ENCODE measurements at regions not wholly inside any gene's neighbourhood (a gene's known extent, or its start where the extent isn't known, plus 50 kb on each side); places are given as distances from the start of the nearest gene placed in this dataset.

DNA sequence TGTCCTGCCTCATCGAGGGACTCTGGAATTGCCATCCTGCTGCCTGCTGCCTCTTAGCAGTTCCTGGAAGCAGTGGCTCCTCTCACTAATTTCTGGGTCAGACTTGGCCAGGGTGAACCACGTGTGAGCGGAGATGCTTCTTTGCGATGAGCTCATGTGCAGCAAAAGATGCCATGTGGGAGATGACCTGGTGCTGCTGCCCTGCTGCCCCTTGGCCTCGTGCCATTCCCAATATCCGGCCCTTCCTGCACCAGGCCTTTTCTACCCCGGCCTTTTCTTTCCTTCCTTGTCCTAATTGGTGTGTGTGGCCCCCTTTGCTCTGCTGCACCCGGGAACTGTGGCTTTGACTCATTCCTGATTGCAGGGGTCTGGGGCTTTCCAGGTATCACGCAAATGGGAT, 296.9 kb upstream of the HS6ST1 start:
- DNase-seq (ENCODE audit: low spot score in 2 of 2) = no peak
- TF ChIP-seq EP300 (IDR thresholded peaks at IDR 0.05) (no peak), POLR2A (IDR thresholded peaks at IDR 0.05) (no peak)
- TF ChIP-seq, protein P1, sequence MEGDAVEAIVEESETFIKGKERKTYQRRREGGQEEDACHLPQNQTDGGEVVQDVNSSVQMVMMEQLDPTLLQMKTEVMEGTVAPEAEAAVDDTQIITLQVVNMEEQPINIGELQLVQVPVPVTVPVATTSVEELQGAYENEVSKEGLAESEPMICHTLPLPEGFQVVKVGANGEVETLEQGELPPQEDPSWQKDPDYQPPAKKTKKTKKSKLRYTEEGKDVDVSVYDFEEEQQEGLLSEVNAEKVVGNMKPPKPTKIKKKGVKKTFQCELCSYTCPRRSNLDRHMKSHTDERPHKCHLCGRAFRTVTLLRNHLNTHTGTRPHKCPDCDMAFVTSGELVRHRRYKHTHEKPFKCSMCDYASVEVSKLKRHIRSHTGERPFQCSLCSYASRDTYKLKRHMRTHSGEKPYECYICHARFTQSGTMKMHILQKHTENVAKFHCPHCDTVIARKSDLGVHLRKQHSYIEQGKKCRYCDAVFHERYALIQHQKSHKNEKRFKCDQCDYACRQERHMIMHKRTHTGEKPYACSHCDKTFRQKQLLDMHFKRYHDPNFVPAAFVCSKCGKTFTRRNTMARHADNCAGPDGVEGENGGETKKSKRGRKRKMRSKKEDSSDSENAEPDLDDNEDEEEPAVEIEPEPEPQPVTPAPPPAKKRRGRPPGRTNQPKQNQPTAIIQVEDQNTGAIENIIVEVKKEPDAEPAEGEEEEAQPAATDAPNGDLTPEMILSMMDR (IDR thresholded peaks at IDR 0.05) = no peak
- Histone ChIP-seq H3K4me3 (no peak overlapping the region), H3K9me3 (no peaks in the 10 kb centered on the region), H3K4me1 (no peaks in the 10 kb centered on the region), H3K36me3 (no peaks in the 10 kb centered on the region), H3K27ac (no peak overlapping the region), H3K27me3 (no peaks in the 10 kb centered on the region)
- WGBS, 2 donors = 71% methylated on average over 9 of the region's 9 CpGs

DNA sequence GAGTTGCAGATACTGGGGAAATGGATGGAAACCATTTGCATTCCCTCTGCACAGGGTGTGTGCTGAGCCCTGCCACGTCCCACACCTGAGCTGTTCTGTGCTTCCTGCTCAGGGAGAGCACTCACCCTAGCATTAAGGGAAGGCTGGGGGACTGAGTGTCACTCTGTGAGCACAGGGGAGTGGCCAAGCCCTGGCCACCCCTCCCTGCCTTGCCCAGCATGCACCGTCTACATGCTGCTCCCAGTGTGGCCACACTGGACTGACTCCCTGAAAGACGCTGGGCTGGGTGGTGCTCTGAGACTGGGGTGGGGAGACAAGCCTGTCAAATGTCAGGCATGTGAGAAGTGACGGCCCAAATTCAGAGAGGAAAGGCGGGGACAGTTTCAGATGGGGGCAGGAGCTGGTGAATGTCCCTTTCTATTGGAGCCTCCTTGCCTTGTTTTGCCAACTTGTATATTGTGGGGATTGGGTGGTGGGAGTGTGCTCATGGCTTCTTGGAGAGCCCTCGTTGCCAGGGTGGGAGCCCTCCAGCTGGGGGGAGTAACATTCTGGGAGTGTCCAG, 298.4 kb upstream of the HS6ST1 start:
- TF ChIP-seq EP300 (IDR thresholded peaks at IDR 0.05) (no peak), POLR2A (IDR thresholded peaks at IDR 0.05) (no peak)
- TF ChIP-seq, protein P1 (IDR thresholded peaks at IDR 0.05) = no peak
- 68 to 72% methylated on average over 6 of the region's 6 CpGs for WGBS, 2 donors
- peaks cover 0 to 3% (median 0%) of the 10 kb centered on the region in 4 donors for H3K4me1 ChIP-seq
- H3K36me3 ChIP-seq = no peaks in the 10 kb centered on the region
- H3K27ac ChIP-seq = no peak overlapping the region
- no peak for DNase-seq (ENCODE audit: low spot score in 2 of 2)
- H3K9me3 ChIP-seq = no peaks in the 10 kb centered on the region
- H3K4me3 ChIP-seq = no peak overlapping the region
- H3K27me3 ChIP-seq = no peaks in the 10 kb centered on the region

DNA sequence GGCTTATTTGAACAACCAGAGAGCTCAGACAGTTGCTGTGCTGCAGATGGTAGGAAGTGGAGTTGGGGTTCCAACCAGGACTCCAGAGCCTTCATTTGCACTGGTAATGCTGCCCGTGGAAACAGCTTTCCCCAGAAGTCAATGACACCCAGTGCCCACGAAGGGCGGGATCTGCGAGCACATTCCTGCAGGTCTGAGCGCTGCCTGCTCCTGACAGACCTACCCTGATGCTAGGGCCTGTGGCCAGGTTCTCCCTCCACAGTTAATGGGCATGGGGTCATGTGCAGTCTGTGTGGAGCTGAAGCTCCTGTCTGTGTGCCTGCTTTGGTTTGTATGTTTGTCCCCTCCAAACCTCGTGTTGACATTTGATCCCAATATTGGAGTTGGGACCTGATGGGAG, 299.0 kb upstream of the HS6ST1 start:
- TF ChIP-seq, protein P1 (IDR thresholded peaks at IDR 0.05) = no peak
- TF ChIP-seq POLR2A (IDR thresholded peaks at IDR 0.05) (no peak), EP300 (IDR thresholded peaks at IDR 0.05) (no peak)
- H3K27ac ChIP-seq = no peak overlapping the region
- peaks cover 0 to 3% (median 0%) of the 10 kb centered on the region in 4 donors for H3K4me1 ChIP-seq
- H3K9me3 ChIP-seq = no peaks in the 10 kb centered on the region
- H3K4me3 ChIP-seq = no peak overlapping the region
- no peaks in the 10 kb centered on the region for H3K27me3 ChIP-seq
- WGBS, 2 donors = 85 to 98% methylated on average over 5 to 6 of the region's 6 CpGs
- H3K36me3 ChIP-seq = no peaks in the 10 kb centered on the region
- DNase-seq (ENCODE audit: low spot score in 2 of 2) = no peak

DNA sequence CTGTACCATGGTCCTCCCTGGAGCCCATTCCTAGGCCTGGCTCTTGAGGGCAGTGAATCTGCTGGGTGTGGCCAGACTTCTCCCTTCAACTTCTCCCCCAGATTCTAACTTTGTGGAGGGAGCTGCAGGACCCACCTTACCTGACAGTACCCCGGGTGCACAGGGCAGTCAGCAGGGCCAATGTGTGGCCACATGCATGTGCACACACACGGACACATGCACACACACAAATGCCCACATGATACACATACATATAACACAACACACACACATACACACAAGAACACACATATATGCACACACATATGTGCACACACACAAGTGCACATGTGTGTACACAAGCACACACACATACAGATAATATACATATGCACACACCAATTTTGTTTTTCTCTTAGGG, 300.0 kb upstream of the HS6ST1 start:
- no peak for TF ChIP-seq EP300 (IDR thresholded peaks at IDR 0.05)
- TF ChIP-seq POLR2A (IDR thresholded peaks at IDR 0.05) = no peak
- Histone ChIP-seq H3K9me3 (no peaks in the 10 kb centered on the region), H3K27ac (no peak overlapping the region), H3K36me3 (no peaks in the 10 kb centered on the region), H3K4me1 (peaks cover 0 to 11% (median 0%) of the 10 kb centered on the region in 4 donors), H3K4me3 (no peak overlapping the region), H3K27me3 (no peaks in the 10 kb centered on the region)
- WGBS, 2 donors = 90 to 97% methylated on average over 2 of the region's 2 CpGs
- DNase-seq (ENCODE audit: low spot score in 2 of 2) = no peak

DNA sequence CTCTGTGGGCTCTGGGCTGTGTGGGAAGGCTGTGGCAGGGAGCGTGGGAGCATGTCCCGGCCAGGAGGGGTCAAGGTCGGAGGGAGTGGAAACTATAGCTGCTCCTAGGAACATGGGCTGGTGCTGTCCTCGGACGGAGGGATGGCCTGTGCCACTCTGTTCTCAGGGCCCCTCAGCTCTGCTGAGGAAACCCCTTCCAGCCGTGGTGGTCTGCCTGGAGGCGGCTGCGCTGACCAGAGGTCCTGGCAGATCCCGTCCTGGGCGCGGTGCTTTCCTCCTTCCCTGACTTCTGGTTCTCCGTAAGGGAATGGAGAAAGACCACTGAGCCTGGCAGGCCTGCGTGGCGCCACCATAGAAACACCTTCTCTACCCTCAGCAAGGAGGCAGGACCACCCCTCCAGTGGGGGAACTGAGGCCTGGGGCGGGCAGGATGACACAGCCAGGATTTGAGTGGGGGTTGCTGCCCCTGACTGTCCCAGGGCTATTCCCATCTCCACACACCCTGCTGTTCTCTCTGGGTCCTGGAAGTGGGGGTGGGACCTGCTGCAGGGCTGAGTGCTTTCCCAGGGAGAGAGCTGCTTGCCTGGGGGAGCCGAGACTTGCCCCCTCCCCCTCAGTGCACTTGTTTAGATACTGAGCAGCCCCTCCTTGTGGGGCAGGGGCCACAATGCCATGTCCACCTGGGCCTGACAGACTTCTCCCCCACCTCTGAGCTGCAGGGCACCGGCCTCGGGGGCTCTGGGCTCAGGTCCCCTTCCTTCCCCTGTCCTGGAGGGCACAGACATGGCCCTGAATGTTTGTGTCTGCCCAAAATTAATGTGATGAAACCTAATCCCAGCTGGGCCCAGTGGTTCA, 301.0 kb upstream of the HS6ST1 start:
- Histone ChIP-seq H3K27me3 (no peaks in the 10 kb centered on the region), H3K4me1 (peaks cover 0 to 21% (median 0%) of the 10 kb centered on the region in 4 donors), H3K36me3 (no peaks in the 10 kb centered on the region), H3K9me3 (no peaks in the 10 kb centered on the region), H3K4me3 (no peak overlapping the region), H3K27ac (no peak overlapping the region)
- DNase-seq (ENCODE audit: low spot score in 2 of 2) = no peak
- 90 to 95% methylated on average over 14 to 16 of the region's 18 CpGs for WGBS, 2 donors
- TF ChIP-seq EP300 (IDR thresholded peaks at IDR 0.05) = no peak
- TF ChIP-seq, protein P1 (IDR thresholded peaks at IDR 0.05) = no peak
- TF ChIP-seq POLR2A (IDR thresholded peaks at IDR 0.05) = no peak
